NOMO-1 treated with dmso at 0.1 percent for 144 hours (cell line): ENCODE measurements at regions not wholly inside any gene's neighbourhood (a gene's known extent, or its start where the extent isn't known, plus 50 kb on each side); places are given as distances from the start of the nearest gene placed in this dataset.
"Not testable (repeated sequence)": the region's sequence is repeated elsewhere in the genome, so short reads cannot be mapped to it uniquely, and the experiment has no call there.

Experiments
- DNase-seq: peaks from one replicate; lab custom pipeline; 2025; ENCODE audit not compliant: unreplicated experiment; lab: John Stamatoyannopoulos, UW

- DNase-seq: no peak
Observed at GRCh38 chr5:101664071-101664791, 631.9 kb downstream of the SLCO4C1 start.

GRCh38 chr5:101663543-101663942 lies 632.5 kb downstream of the SLCO4C1 start:
- no peak for DNase-seq

DNA sequence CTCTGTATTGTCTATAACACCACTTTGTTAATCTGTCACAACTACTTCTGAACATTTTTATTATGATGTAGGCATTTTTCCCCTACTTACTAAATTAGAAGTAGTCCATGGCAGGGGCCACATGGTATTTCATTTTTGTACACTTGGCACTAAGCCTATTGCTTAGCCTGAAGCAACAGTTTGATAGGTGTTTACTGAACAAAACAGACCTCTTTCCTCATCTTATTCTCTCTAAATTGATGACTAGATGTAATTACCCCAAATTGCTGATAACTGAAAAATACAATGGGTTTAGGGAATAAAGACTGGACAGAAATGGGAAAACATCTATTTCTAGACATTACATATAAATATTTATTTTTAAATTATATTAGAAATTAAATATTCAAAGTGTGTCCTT lies 633.8 kb downstream of the SLCO4C1 start:
- DNase-seq: no peak

GRCh38 chr5:101658433-101658832 lies 637.7 kb downstream of the SLCO4C1 start:
- DNase-seq: no peak

- DNase-seq: no peak
Observed at GRCh38 chr5:101653996-101654395, 642.1 kb downstream of the SLCO4C1 start.

DNA sequence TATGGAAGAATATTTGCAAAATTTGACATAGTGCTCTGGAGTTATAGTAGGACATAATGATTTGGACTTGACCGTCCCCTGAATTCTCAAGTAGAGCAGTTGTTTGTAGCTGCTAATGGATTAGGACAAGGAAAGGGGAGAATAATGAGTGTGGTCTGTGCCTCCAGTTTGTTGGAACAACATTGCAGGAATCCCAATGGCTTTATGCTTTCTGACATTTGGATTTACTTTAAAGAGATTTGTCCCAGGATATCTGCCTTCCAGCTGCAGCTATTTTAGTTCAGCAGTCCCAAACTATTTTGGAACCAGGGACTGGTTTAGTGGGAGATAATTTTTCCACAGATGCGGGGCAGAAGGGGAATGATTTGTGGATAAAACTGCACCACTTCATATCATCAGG lies 648.2 kb downstream of the SLCO4C1 start:
- no peak for DNase-seq

- no peak for DNase-seq
Observed at GRCh38 chr5:101643794-101644193, 652.3 kb downstream of the SLCO4C1 start.

GRCh38 chr5:101637599-101637998 lies 658.5 kb downstream of the SLCO4C1 start:
- DNase-seq: no peak

DNA sequence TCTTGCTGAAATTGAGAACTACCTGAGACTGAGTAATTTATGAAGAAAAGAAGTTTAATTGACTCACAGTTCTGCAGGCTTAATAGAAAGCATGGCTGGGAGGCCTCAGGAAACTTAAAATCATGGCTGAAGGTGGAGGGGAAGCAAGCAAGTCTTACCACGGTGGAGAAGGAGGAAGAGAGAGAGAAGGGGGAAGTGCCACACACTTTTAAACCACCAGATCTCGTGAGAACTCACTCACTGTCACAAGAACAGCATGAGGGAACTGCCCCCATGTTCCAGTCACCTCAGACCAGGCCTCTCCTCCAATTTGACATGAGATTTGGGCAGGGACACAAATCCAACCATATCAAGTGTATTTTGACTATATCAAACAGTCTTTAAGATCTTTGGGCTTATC lies 668.3 kb downstream of the SLCO4C1 start:
- not testable (repeated sequence) for DNase-seq

GRCh38 chr5:101626572-101626971 lies 669.5 kb downstream of the SLCO4C1 start:
- no peak for DNase-seq

GRCh38 chr5:101611039-101611438 lies 685.0 kb downstream of the SLCO4C1 start:
- DNase-seq: no peak

DNA sequence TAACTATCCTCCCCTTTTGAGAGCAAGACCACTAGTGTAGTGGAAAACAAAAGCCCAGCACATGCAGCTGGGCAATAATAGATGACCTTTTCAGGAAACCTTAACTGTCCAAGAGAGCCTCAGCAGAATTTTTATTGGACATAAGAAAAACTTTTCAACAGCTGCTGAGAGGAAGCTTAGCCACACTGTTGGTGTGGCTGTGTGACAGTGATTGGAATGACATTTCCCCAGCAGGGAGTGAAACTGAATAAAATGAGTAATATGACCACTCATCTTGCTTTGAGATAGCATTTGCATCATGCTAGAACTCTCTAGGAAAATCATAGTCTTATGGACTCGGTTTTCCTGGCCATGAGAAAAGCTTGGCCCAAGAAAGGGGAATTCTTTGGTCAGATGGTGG lies 687.8 kb downstream of the SLCO4C1 start:
- no peak for DNase-seq

- DNase-seq: no peak
Observed at GRCh38 chr5:101605700-101606099, 690.4 kb downstream of the SLCO4C1 start.

DNA sequence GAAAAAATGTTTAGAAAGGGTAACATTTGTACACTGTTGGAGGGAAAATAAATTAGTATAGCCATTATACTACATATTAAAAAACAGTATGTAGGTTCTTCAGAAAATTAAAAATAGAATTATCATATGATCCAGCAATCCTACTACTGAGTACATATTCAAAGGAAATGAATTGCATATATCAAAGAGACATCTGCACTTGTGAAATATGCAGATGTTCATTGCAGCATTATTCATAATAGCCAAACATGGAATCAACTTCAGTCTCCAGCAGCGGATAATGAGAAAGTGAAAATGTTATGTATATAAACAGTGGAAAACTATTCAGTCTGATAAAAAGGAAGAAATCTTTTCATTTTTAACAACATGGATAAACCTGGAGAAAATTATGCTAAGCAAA lies 695.5 kb downstream of the SLCO4C1 start:
- no peak for DNase-seq

- DNase-seq: no peak
Observed at GRCh38 chr5:101590384-101590783, 687.3 kb upstream of the ST8SIA4 start.

DNA sequence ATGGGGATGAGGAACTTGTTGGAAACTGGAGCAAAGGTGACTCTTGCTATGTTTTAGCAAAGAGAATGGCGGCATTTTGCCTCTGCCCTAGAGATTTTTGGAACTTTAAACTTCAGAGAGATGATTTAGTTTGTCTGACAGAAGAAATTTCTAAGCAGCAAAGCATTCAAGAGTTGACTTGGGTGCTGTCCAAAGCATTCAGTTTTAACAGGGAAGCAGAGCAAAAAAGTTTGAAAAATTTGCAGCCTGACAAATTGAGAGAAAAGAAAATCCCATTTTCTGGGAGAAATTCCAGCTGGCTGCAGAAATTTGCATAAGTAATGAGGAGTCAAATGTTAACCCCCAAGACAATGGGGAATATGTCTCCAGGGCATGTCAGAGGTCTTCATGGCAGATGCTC lies 682.3 kb upstream of the ST8SIA4 start:
- no peak for DNase-seq

- no peak for DNase-seq
Observed at GRCh38 chr5:101580591-101580990, 677.5 kb upstream of the ST8SIA4 start.

- no peak for DNase-seq
Observed at GRCh38 chr5:101574017-101574416, 670.9 kb upstream of the ST8SIA4 start.

- no peak for DNase-seq
Observed at GRCh38 chr5:101561018-101561417, 657.9 kb upstream of the ST8SIA4 start.

- DNase-seq: no peak
Observed at GRCh38 chr5:101543780-101544179, 640.7 kb upstream of the ST8SIA4 start.

- no peak for DNase-seq
Observed at GRCh38 chr5:101539315-101539714, 636.2 kb upstream of the ST8SIA4 start.

- DNase-seq: no peak
Observed at GRCh38 chr5:101535626-101536025, 632.5 kb upstream of the ST8SIA4 start.

DNA sequence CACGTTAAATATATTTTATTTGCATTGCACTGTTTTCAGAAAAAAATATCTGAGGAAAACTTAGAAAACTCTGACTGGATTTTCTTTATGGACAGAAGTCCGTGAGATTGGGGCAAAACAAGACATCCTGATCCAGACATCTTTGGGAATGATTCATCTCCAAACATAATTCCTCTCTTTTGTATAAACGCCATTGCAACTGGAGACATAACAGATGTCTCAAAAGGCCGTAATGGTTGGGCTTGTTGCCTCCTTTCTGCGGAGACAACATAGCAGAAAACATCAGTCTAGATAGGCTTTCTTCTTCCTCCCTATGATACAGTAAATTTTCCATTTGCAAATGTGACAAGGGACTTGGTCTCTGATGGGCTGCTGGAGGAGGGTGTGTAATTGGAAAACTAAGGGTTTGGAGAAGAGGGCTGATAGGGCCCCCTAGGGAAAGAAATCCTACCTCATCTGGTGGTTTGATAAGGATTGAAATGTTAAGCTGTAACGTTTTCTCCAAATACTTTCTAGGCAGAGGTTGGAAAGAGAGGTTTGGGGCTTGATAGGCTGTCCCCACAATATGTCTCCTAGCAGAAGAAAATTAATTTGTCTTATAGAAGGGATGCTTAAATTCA lies 631.5 kb upstream of the ST8SIA4 start:
- no peak for DNase-seq
